ENCODE measurements at regions not wholly inside any gene's neighbourhood (a gene's known extent, or its start where the extent isn't known, plus 50 kb on each side); places are given as distances from the start of the nearest gene placed in this dataset.

DNA sequence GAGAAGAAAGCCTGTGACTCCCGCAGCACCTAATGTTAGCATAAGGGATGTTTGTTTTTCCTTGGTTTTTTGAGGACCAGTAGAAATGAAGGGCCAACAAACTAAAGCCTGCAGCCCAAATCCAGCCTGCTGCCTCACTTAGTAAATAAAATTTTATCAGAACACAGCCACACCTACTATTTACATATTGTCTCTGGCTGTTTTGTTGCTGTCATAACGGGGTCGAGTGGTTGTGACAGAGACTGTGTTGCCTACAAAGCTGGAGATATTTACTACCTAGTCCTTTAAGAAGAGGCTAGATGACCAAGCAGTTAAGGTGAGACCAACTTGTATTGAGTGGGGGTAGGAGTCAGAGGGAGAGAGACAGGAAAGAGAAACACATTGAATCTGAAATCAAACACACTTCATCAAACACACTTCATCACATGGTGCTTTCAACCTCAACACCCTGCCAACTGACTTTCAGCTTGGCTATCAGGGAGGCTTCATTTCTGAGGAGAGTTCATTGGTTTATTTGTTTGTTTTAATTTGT, 546.3 kb upstream of the CDH11 start:
- H3K27me3 Mint-ChIP-seq, result no peaks in the 10 kb centered on the region
- intact Hi-C loops (cut with micrococcal nuclease), result no loop called here
- Histone ChIP-seq H3K36me3 (replicated peaks in 1 of 2; ENCODE audit: control extremely low read depth in 1 of 2, control insufficient read depth in 1 of 2, extremely low read depth in 1 of 2, insufficient read depth in 2 of 2, low read length in 1 of 2) (no peaks in the 10 kb centered on the region), H4K20me1 (ENCODE audit: control insufficient read depth, insufficient read depth, low read length, poor library complexity, severe bottlenecking) (no peaks in the 10 kb centered on the region), H3K9ac (ENCODE audit: low read length) (no peak overlapping the region), H3K27me3 (replicated peaks in 1 of 4; ENCODE audit: control extremely low read depth in 1 of 4, control insufficient read depth in 3 of 4, insufficient read depth in 4 of 4, low read length in 3 of 4) (no peaks in the 10 kb centered on the region), H2AFZ (ENCODE audit: insufficient read depth, low read depth, low read length, poor library complexity, severe bottlenecking) (no peak overlapping the region), H3K4me3 (ENCODE audit: control extremely low read depth in 1 of 5, extremely low read depth in 1 of 5, insufficient read depth in 1 of 5, low read depth in 2 of 5, low read length in 4 of 5) (no peak overlapping the region), H3K4me2 (replicated peaks; ENCODE audit: low read depth, low read length, poor library complexity, severe bottlenecking) (no peak overlapping the region), H3K79me2 (ENCODE audit: control insufficient read depth, insufficient read depth, low read length) (no peaks in the 10 kb centered on the region), H3K9me3 (ENCODE audit: control extremely low read depth in 1 of 3, control insufficient read depth in 2 of 3, insufficient read depth in 1 of 3, low read length in 2 of 3) (peaks cover 0 to 6% (median 0%) of the 10 kb centered on the region in 3 donors), H3K4me1 (ENCODE audit: control insufficient read depth in 2 of 2, insufficient read depth in 2 of 2, low read length in 2 of 2) (no peaks in the 10 kb centered on the region), H3K27ac (ENCODE audit: low read length in 2 of 2) (no peak overlapping the region)
- TF ChIP-seq, protein P1, sequence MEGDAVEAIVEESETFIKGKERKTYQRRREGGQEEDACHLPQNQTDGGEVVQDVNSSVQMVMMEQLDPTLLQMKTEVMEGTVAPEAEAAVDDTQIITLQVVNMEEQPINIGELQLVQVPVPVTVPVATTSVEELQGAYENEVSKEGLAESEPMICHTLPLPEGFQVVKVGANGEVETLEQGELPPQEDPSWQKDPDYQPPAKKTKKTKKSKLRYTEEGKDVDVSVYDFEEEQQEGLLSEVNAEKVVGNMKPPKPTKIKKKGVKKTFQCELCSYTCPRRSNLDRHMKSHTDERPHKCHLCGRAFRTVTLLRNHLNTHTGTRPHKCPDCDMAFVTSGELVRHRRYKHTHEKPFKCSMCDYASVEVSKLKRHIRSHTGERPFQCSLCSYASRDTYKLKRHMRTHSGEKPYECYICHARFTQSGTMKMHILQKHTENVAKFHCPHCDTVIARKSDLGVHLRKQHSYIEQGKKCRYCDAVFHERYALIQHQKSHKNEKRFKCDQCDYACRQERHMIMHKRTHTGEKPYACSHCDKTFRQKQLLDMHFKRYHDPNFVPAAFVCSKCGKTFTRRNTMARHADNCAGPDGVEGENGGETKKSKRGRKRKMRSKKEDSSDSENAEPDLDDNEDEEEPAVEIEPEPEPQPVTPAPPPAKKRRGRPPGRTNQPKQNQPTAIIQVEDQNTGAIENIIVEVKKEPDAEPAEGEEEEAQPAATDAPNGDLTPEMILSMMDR (IDR thresholded peaks at IDR 0.05), result no peak
- no peak for TF ChIP-seq EZH2 (IDR thresholded peaks at IDR 0.05; ENCODE audit: borderline replicate concordance, insufficient read depth, low read depth, low read length, poor library complexity, severe bottlenecking)
- H3K4me1 Mint-ChIP-seq, result no peaks in the 10 kb centered on the region
- no peak overlapping the region for H3K27ac Mint-ChIP-seq
- no peak for ATAC-seq (ENCODE audit: low read depth)
- WGBS (ENCODE audit: insufficient coverage), result no CpG with 5 or more reads among the region's 3 CpGs
- POLR2A ChIA-PET, result no interaction called here
- no peak for DNase-seq
- no peak overlapping the region for H3K4me3 Mint-ChIP-seq
- CTCF ChIA-PET, result no interaction called here
- H3K9me3 Mint-ChIP-seq (ENCODE audit: insufficient read depth), result no peaks in the 10 kb centered on the region

DNA sequence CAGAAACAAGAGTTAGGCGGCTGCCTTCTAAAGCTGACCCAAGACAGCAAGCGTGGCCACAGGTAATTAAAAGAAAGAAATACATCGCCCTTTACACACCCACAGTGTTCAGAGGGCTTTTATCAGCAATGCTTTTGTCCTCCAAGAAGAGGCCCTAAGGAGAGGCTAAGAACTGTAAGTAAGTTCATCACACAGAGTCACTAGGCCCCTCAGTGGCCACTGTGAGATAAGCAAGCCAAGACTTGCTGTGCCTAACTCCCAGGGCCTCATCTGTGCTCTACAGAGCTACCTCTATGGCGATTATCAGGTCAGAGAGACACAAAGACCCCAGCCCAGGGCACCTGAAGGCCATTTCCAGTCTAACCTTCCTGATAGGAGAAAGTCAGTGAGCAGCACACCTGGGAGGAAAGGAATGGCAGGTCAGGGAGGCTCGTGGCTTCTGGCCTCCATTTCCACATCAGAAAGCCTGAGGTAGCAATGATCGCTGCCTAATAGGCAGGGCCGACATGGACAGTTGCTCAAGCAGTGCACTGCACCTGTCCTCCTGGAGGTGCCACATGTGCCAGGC, 545.2 kb upstream of the CDH11 start:
- Histone ChIP-seq H3K36me3 (replicated peaks in 1 of 2; ENCODE audit: control extremely low read depth in 1 of 2, control insufficient read depth in 1 of 2, extremely low read depth in 1 of 2, insufficient read depth in 2 of 2, low read length in 1 of 2) (no peaks in the 10 kb centered on the region), H3K27ac (ENCODE audit: low read length in 2 of 2) (no peak overlapping the region), H3K9ac (ENCODE audit: low read length) (no peak overlapping the region), H3K27me3 (replicated peaks in 1 of 4; ENCODE audit: control extremely low read depth in 1 of 4, control insufficient read depth in 3 of 4, insufficient read depth in 4 of 4, low read length in 3 of 4) (no peaks in the 10 kb centered on the region), H3K79me2 (ENCODE audit: control insufficient read depth, insufficient read depth, low read length) (no peaks in the 10 kb centered on the region), H4K20me1 (ENCODE audit: control insufficient read depth, insufficient read depth, low read length, poor library complexity, severe bottlenecking) (no peaks in the 10 kb centered on the region), H3K9me3 (ENCODE audit: control extremely low read depth in 1 of 3, control insufficient read depth in 2 of 3, insufficient read depth in 1 of 3, low read length in 2 of 3) (peaks cover 0 to 6% (median 0%) of the 10 kb centered on the region in 3 donors), H3K4me1 (ENCODE audit: control insufficient read depth in 2 of 2, insufficient read depth in 2 of 2, low read length in 2 of 2) (no peaks in the 10 kb centered on the region), H3K4me3 (ENCODE audit: control extremely low read depth in 1 of 5, extremely low read depth in 1 of 5, insufficient read depth in 1 of 5, low read depth in 2 of 5, low read length in 4 of 5) (no peak overlapping the region), H3K4me2 (replicated peaks; ENCODE audit: low read depth, low read length, poor library complexity, severe bottlenecking) (no peak overlapping the region), H2AFZ (ENCODE audit: insufficient read depth, low read depth, low read length, poor library complexity, severe bottlenecking) (no peak overlapping the region)
- no peaks in the 10 kb centered on the region for H3K9me3 Mint-ChIP-seq (ENCODE audit: insufficient read depth)
- ATAC-seq (ENCODE audit: low read depth) (no peak), DNase-seq (no peak)
- H3K4me3 Mint-ChIP-seq, result no peak overlapping the region
- POLR2A ChIA-PET, result no interaction called here
- no peaks in the 10 kb centered on the region for H3K4me1 Mint-ChIP-seq
- TF ChIP-seq EZH2 (IDR thresholded peaks at IDR 0.05; ENCODE audit: borderline replicate concordance, insufficient read depth, low read depth, low read length, poor library complexity, severe bottlenecking), result no peak
- TF ChIP-seq, protein P1 (IDR thresholded peaks at IDR 0.05), result no peak
- WGBS (ENCODE audit: insufficient coverage), result 83% methylated on average over 6 of the region's 7 CpGs
- CTCF ChIA-PET, result no interaction called here
- H3K27me3 Mint-ChIP-seq, result no peaks in the 10 kb centered on the region
- intact Hi-C loops (cut with micrococcal nuclease), result no loop called here
- H3K27ac Mint-ChIP-seq, result no peak overlapping the region
